Transverse colon (tissue), 4 donors: ENCODE measurements at regions not wholly inside any gene's neighbourhood (a gene's known extent, or its start where the extent isn't known, plus 50 kb on each side); places are given as distances from the start of the nearest gene placed in this dataset.

Source experiments
- DNase-seq: peaks from one replicate; pipeline ENCODE4 v3.0.0-alpha.2; 2019
- H3K27ac ChIP-seq, 4 donors: fragments of 200-600 bp; sonication (generic); 2 replicates each; pipeline ENCODE4 v1.5.1; 2016 to 2018; ENCODE audit warnings: inconsistent platforms in 4 of 4
- H3K27me3 ChIP-seq: fragments of 200-600 bp; sonication (generic); 2 replicates; pipeline ENCODE4 v1.5.1; 2017; ENCODE audit warnings: inconsistent platforms
- H3K36me3 ChIP-seq, 4 donors: fragments of 200-600 bp; sonication (generic); 2 replicates each; pipeline ENCODE4 v1.5.1; 2017 to 2019; ENCODE audit warnings: inconsistent platforms in 4 of 4
- H3K4me1 ChIP-seq, 4 donors: fragments of 200-600 bp; sonication (generic); 2 replicates each; pipeline ENCODE4 v1.5.1; 2017 to 2020; ENCODE audit warnings: inconsistent platforms in 4 of 4
- H3K4me3 ChIP-seq, 4 donors: fragments of 200-600 bp; sonication (generic); 1 replicate in 1 of 4; 2 replicates in 3 of 4; pipeline versions ENCODE4 v1.5.1 to v1.6.1; 2017 to 2019; ENCODE audit warnings: inconsistent platforms in 4 of 4
- H3K9me3 ChIP-seq, 2 donors: fragments of 200-600 bp; sonication (generic); 2 replicates each; pipeline ENCODE4 v1.5.1; 2017 to 2019; ENCODE audit warnings: inconsistent platforms in 2 of 2
- EP300 ChIP-seq: sonication (generic); formaldehyde crosslinking; IDR thresholded peaks from one replicate; pipeline ENCODE4 v1.6.1; 2017; ENCODE audit warnings: antibody characterized with exemption, low read depth
- POLR2A ChIP-seq: fragments of 450-650 bp; IDR thresholded peaks from one replicate; pipeline ENCODE4 v1.6.1; 2016; ENCODE audit warnings: antibody characterized with exemption, mild to moderate bottlenecking, moderate library complexity
- POLR2AphosphoS5 ChIP-seq, 3 donors: sonication (generic); formaldehyde crosslinking; IDR thresholded peaks; one replicate each; pipeline ENCODE4 v1.6.1; 2016; ENCODE audit warnings: antibody characterized with exemption in 3 of 3
- WGBS, 2 donors: methylation state at CpG; one replicate each; pipeline ENCODE4 v1.1.5; 2018; ENCODE audit warnings: low coverage in 1 of 2; 5-methylcytosine and 5-hydroxymethylcytosine counted together
- in situ Hi-C, 4 donors: fragments of 200-750 bp; cut with MboI; loops; one replicate each; pipeline versions ENCODE4 v1.15.0 to v1.15.1; 2017; ENCODE audit warnings: low sequenced_read_pairs in 3 of 4, low pct_ligation_motif_present in 1 of 4, low pct_unique_long_range_greater_than_20kb in 1 of 4
- intact Hi-C: fragments of 100-400 bp; cut with DNase I; formaldehyde crosslinking; loops from one replicate; pipeline ENCODE4 v1.15.1; 2023; ENCODE audit warnings: low total_unique reads
- TF ChIP-seq, protein P1 (sequence below), 5 experiments: fragments of 200-600 bp in 3 of 5; fragments of 450-650 bp in 2 of 5; sonication (generic) in 3 of 5; IDR thresholded peaks; 1 replicate in 2 of 5; 2 replicates in 3 of 5; pipeline ENCODE4 v1.5.1; 2016 to 2017; ENCODE audit warnings: antibody characterized with exemption in 5 of 5, inconsistent platforms in 3 of 5, mild to moderate bottlenecking in 2 of 5, moderate library complexity in 1 of 5

DNA sequence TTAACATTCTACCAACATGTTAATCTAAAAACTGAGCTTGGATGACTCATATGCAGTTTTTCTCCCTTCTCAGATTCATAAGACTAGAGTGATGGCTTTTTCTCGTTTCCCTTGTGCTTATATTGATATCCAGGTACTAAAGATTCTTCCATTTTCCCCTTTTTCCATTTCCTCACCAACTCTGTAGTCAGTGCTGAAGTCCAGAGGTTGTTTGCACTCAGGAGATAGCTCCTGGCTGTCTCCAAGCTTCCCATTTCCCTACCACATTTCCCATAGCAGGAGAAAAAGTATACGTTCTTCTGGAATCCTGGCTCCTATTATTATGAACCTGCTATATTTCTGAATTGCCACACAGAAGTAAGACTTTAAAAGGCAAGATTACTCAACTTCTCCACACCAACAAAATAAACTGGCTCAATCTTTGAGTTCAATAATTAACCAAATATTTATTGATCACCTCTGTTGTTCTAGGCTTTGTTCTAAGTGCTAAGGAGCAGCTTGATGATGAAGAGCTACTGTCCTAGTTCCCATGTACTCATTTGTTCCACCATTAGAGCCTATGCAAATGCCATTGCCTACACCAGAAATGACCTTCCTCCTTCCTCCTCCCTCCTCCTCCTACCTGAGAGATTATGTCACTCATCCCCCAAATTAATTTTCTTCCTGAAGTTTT lies 454.4 kb upstream of the RPS6KA3 start:
- Histone ChIP-seq H3K9me3 (no peaks in the 10 kb centered on the region), H3K4me1 (no peaks in the 10 kb centered on the region), H3K36me3 (no peaks in the 10 kb centered on the region), H3K27me3 (no peaks in the 10 kb centered on the region), H3K4me3 (no peak overlapping the region), H3K27ac (no peak overlapping the region)
- in situ Hi-C loops = no loop called here
- 68 to 80% methylated on average over 1 to 2 of the region's 2 CpGs for WGBS, 2 donors
- DNase-seq = no peak
- intact Hi-C loops = no loop called here
- TF ChIP-seq POLR2A (no peak), POLR2AphosphoS5 (IDR thresholded peaks at IDR 0.05) (no peak), EP300 (no peak)
- TF ChIP-seq, protein P1, sequence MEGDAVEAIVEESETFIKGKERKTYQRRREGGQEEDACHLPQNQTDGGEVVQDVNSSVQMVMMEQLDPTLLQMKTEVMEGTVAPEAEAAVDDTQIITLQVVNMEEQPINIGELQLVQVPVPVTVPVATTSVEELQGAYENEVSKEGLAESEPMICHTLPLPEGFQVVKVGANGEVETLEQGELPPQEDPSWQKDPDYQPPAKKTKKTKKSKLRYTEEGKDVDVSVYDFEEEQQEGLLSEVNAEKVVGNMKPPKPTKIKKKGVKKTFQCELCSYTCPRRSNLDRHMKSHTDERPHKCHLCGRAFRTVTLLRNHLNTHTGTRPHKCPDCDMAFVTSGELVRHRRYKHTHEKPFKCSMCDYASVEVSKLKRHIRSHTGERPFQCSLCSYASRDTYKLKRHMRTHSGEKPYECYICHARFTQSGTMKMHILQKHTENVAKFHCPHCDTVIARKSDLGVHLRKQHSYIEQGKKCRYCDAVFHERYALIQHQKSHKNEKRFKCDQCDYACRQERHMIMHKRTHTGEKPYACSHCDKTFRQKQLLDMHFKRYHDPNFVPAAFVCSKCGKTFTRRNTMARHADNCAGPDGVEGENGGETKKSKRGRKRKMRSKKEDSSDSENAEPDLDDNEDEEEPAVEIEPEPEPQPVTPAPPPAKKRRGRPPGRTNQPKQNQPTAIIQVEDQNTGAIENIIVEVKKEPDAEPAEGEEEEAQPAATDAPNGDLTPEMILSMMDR (IDR thresholded peaks at IDR 0.05) = no peak

DNA sequence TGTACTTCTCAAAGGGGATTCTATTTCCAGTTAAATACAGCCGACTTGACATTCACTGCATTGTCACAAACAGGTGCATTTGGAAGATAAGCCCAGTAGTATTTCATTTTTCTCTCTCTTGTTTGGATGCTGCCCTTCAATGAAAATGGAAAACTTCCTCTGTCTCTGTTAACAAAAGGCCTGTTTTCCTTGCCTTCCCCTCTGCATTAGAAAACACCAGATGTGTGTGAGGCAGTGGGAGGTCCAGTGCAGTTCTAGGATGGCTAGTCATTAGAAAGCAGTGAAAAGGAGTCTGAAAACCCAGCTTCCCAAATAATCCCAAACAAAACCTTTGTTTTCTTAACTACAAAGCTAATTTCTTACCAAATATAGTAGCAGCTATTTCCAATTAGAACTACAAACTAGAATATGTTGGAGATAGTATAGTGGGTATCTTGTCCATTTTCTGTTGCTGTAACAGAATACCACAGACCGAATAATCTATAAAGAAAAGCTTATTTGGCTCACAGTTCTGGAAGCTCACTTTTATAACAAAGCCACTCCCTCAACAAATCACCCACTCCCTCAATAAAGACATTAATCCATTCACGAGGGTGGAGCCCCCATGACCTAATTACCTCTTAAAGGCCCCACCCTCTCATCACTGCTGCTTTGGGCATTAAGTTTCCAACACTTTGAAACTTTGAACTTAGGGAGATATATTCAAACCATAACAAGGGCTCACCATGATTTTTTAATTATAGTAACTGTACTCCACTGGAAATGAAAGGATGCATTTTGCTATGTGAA lies 452.1 kb upstream of the RPS6KA3 start:
- H3K4me1 ChIP-seq = no peaks in the 10 kb centered on the region
- DNase-seq = no peak
- intact Hi-C loops (no loop called here), in situ Hi-C loops (no loop called here)
- no peaks in the 10 kb centered on the region for H3K27me3 ChIP-seq
- no peaks in the 10 kb centered on the region for H3K9me3 ChIP-seq
- no peak overlapping the region for H3K4me3 ChIP-seq
- TF ChIP-seq POLR2A = no peak
- TF ChIP-seq EP300 = no peak
- TF ChIP-seq, protein P1 (IDR thresholded peaks at IDR 0.05) = no peak
- TF ChIP-seq POLR2AphosphoS5 (IDR thresholded peaks at IDR 0.05) = no peak
- no peaks in the 10 kb centered on the region for H3K36me3 ChIP-seq
- H3K27ac ChIP-seq = no peak overlapping the region
- 34 to 40% methylated on average over 1 to 3 of the region's 3 CpGs for WGBS, 2 donors

GRCh38 chrX:20715176-20715575 lies 448.5 kb upstream of the RPS6KA3 start:
- Histone ChIP-seq H3K36me3 (no peaks in the 10 kb centered on the region), H3K4me1 (no peaks in the 10 kb centered on the region), H3K27me3 (no peaks in the 10 kb centered on the region), H3K9me3 (no peaks in the 10 kb centered on the region), H3K4me3 (no peak overlapping the region), H3K27ac (no peak overlapping the region)
- TF ChIP-seq, protein P1 (IDR thresholded peaks at IDR 0.05) = no peak
- TF ChIP-seq POLR2AphosphoS5 (IDR thresholded peaks at IDR 0.05) (no peak), EP300 (no peak), POLR2A (no peak)
- in situ Hi-C loops = no loop called here
- intact Hi-C loops = no loop called here
- no peak for DNase-seq
- WGBS, 2 donors = 83 to 100% methylated on average over 1 to 3 of the region's 3 CpGs

GRCh38 chrX:20712811-20713210 lies 446.1 kb upstream of the RPS6KA3 start:
- Histone ChIP-seq H3K27ac (no peak overlapping the region), H3K4me1 (no peaks in the 10 kb centered on the region), H3K9me3 (no peaks in the 10 kb centered on the region), H3K27me3 (no peaks in the 10 kb centered on the region), H3K4me3 (no peak overlapping the region), H3K36me3 (no peaks in the 10 kb centered on the region)
- in situ Hi-C loops = no loop called here
- intact Hi-C loops = no loop called here
- WGBS, 2 donors = 17% methylated on average over 1 of the region's 1 CpG; no CpG with 5 or more reads in 1 of the 2 donors
- no peak for DNase-seq
- TF ChIP-seq POLR2AphosphoS5 (IDR thresholded peaks at IDR 0.05) (no peak), POLR2A (no peak), EP300 (no peak)
- TF ChIP-seq, protein P1 (IDR thresholded peaks at IDR 0.05) = no peak
